ENCODE measurements at regions not wholly inside any gene's neighbourhood (a gene's known extent, or its start where the extent isn't known, plus 50 kb on each side); places are given as distances from the start of the nearest gene placed in this dataset.

DNA sequence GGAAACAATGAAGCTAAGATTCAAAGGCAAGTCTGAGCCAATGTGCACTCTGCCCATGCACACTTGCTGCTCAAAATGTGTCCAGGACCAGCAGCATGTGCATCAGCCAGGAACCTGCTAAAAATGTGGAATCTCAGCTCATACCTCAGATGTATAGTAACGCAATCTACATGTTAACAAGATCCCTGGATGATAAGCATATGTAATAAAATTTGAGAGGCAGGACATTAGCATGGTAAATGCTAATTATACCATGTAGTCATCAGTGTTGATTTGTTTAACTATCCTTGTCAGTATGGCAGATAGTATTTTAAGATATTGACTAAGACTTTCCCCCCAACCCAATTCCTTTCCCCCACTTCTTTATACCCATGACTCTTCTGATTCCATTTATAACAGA is 379.6 kb downstream of the TOX3 start:
- no peak for TF ChIP-seq POLR2A (IDR thresholded peaks at IDR 0.05; ENCODE audit: low read depth, low read length)
- TF ChIP-seq POLR2AphosphoS5 (IDR thresholded peaks at IDR 0.05; ENCODE audit: low read depth, low read length) = no peak

Measured in GM12892 (cell line).